ENCODE measurements at regions not wholly inside any gene's neighbourhood (a gene's known extent, or its start where the extent isn't known, plus 50 kb on each side); places are given as distances from the start of the nearest gene placed in this dataset.

DNA sequence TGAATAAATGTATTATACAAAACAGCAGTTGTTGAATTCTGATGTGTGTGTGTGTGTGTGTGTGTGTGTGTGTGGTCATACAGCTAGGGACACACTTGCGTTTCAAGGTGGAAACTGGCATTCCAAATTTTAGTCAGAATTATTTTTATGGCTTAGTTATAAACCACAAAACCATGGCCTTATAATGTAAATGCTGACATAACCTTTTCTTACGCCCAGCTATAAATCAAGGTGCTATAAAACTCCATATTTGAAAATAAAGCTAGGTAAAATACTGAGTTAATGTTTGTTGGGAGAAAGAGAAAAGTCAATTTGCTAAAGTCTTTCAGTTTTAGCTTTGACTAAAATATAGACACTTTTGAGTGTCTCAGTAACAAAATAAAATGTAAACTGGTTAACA lies 345.1 kb upstream of the NR3C2 start:
- H4K20me1 ChIP-seq (ENCODE audit: low read depth, low read length) = no peaks in the 10 kb centered on the region
- H3K4me3 ChIP-seq (ENCODE audit: insufficient read depth, low read length, poor library complexity, severe bottlenecking) = no peak overlapping the region
- no peaks in the 10 kb centered on the region for H3K36me3 ChIP-seq (ENCODE audit: low read length)
- H3K27ac ChIP-seq (ENCODE audit: low read depth, low read length) = no peak overlapping the region
- TF ChIP-seq EZH2phosphoT487 (conservative IDR thresholded peaks at IDR 0.05; ENCODE audit: low read length) = no peak
- TF ChIP-seq, protein P1, sequence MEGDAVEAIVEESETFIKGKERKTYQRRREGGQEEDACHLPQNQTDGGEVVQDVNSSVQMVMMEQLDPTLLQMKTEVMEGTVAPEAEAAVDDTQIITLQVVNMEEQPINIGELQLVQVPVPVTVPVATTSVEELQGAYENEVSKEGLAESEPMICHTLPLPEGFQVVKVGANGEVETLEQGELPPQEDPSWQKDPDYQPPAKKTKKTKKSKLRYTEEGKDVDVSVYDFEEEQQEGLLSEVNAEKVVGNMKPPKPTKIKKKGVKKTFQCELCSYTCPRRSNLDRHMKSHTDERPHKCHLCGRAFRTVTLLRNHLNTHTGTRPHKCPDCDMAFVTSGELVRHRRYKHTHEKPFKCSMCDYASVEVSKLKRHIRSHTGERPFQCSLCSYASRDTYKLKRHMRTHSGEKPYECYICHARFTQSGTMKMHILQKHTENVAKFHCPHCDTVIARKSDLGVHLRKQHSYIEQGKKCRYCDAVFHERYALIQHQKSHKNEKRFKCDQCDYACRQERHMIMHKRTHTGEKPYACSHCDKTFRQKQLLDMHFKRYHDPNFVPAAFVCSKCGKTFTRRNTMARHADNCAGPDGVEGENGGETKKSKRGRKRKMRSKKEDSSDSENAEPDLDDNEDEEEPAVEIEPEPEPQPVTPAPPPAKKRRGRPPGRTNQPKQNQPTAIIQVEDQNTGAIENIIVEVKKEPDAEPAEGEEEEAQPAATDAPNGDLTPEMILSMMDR (IDR thresholded peaks at IDR 0.05; ENCODE audit: insufficient read depth, low read length, poor library complexity, severe bottlenecking) = no peak
- H3K9ac ChIP-seq (ENCODE audit: low read length) = no peak overlapping the region
- no peaks in the 10 kb centered on the region for H3K9me2 ChIP-seq (replicated peaks; ENCODE audit: insufficient read depth, low read length)
- no peaks in the 10 kb centered on the region for H3F3A ChIP-seq (ENCODE audit: insufficient read depth)
- no peaks in the 10 kb centered on the region for H3K79me2 ChIP-seq (ENCODE audit: insufficient read depth, low read length)
- H2AFZ ChIP-seq (ENCODE audit: low read depth, low read length, severe bottlenecking) = no peak overlapping the region
- no peaks in the 10 kb centered on the region for H3K9me3 ChIP-seq (ENCODE audit: insufficient read depth, low read length)
- no peak overlapping the region for H3K4me2 ChIP-seq (ENCODE audit: low read depth, low read length, poor library complexity, severe bottlenecking)
- H3K27me3 ChIP-seq (ENCODE audit: low read length) = no peaks in the 10 kb centered on the region

DNA sequence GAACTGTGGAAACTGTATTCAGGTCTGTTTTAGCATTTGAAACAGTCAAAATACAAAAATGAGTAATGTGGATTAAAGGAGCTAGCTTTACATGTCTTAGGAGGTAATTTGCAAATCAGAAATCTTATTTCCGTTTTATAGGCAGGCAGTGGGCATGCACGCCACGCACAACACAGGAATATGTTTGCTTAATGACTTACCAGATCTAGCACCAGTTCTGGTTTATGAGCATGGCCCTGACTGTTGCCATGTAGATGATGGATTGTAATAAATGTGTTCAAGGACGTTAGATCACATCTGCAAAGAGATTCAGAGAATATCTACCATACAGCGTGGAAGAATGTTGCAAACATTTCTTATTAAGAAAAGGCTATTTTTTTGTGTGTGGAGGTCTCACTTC lies 344.5 kb upstream of the NR3C2 start:
- no peak for TF ChIP-seq EZH2phosphoT487 (conservative IDR thresholded peaks at IDR 0.05; ENCODE audit: low read length)
- Histone ChIP-seq H4K20me1 (ENCODE audit: low read depth, low read length) (no peaks in the 10 kb centered on the region), H3K9ac (ENCODE audit: low read length) (no peak overlapping the region), H3K36me3 (ENCODE audit: low read length) (no peaks in the 10 kb centered on the region), H3K79me2 (ENCODE audit: insufficient read depth, low read length) (no peaks in the 10 kb centered on the region), H3K27me3 (ENCODE audit: low read length) (no peaks in the 10 kb centered on the region), H3K9me3 (ENCODE audit: insufficient read depth, low read length) (no peaks in the 10 kb centered on the region), H3K27ac (ENCODE audit: low read depth, low read length) (no peak overlapping the region), H3F3A (ENCODE audit: insufficient read depth) (no peaks in the 10 kb centered on the region), H2AFZ (ENCODE audit: low read depth, low read length, severe bottlenecking) (no peak overlapping the region), H3K4me3 (ENCODE audit: insufficient read depth, low read length, poor library complexity, severe bottlenecking) (no peak overlapping the region), H3K9me2 (replicated peaks; ENCODE audit: insufficient read depth, low read length) (no peaks in the 10 kb centered on the region), H3K4me2 (ENCODE audit: low read depth, low read length, poor library complexity, severe bottlenecking) (no peak overlapping the region)

DNA sequence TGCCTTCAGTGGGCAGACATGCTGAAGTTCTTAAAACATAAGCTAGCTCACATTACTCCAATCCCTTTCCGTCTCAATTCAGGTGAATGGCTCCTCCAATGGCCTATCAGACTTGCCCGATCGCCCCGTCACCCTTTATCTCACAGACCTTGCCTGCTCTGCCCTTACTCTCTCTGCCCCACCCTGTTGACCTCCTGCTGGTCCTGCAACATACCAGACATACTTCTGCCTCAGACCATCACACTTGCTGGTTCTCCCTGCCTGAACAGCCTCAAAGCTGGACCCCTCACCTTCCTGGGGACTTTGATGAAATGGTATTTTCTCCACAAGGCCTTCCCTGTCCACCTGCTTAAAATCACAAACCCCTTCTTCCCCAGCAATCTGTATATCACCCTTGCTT lies 340.1 kb upstream of the NR3C2 start:
- Histone ChIP-seq H2AFZ (ENCODE audit: low read depth, low read length, severe bottlenecking) (no peak overlapping the region), H3K9me2 (replicated peaks; ENCODE audit: insufficient read depth, low read length) (no peaks in the 10 kb centered on the region)
- TF ChIP-seq, protein P1 (IDR thresholded peaks at IDR 0.05; ENCODE audit: insufficient read depth, low read length, poor library complexity, severe bottlenecking) = no peak
- no peak for TF ChIP-seq EZH2phosphoT487 (conservative IDR thresholded peaks at IDR 0.05; ENCODE audit: low read length)

DNA sequence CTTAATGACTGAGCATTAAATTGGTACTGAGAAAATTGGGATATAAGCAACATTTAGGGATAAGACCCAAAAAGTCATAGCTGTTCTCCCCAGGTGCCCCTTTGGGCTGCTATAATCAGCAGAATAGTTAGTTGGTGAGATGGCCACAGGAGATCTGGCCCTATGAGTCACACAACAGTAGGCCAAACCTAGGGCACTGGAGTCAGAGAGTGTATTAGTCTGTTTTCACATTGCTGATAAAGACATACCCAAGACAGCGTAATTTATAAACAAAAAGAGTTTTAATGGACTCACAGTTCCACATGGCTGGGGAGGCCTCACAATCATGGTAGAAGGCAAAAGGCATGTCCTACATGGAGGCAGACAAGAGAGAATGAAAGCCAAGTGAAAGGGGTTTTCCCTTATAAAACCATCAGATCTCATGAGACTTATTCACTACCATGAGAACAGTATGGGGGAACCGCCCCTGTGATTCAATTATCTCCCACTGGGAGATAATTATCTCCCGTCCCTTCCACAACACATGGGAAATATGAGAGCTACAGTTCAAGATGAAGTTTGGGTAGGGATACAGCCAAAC lies 338.3 kb upstream of the NR3C2 start:
- no peak overlapping the region for H3K9ac ChIP-seq (ENCODE audit: low read length)
- no peaks in the 10 kb centered on the region for H3F3A ChIP-seq (ENCODE audit: insufficient read depth)
- no peak overlapping the region for H3K4me2 ChIP-seq (ENCODE audit: low read depth, low read length, poor library complexity, severe bottlenecking)
- no peak for TF ChIP-seq EZH2phosphoT487 (conservative IDR thresholded peaks at IDR 0.05; ENCODE audit: low read length)
- H4K20me1 ChIP-seq (ENCODE audit: low read depth, low read length) = no peaks in the 10 kb centered on the region
- H3K36me3 ChIP-seq (ENCODE audit: low read length) = no peaks in the 10 kb centered on the region
- H3K27ac ChIP-seq (ENCODE audit: low read depth, low read length) = no peak overlapping the region
- H3K9me2 ChIP-seq (replicated peaks; ENCODE audit: insufficient read depth, low read length) = no peaks in the 10 kb centered on the region
- H2AFZ ChIP-seq (ENCODE audit: low read depth, low read length, severe bottlenecking) = no peak overlapping the region
- no peaks in the 10 kb centered on the region for H3K27me3 ChIP-seq (ENCODE audit: low read length)
- no peak overlapping the region for H3K4me3 ChIP-seq (ENCODE audit: insufficient read depth, low read length, poor library complexity, severe bottlenecking)
- H3K79me2 ChIP-seq (ENCODE audit: insufficient read depth, low read length) = no peaks in the 10 kb centered on the region
- H3K9me3 ChIP-seq (ENCODE audit: insufficient read depth, low read length) = no peaks in the 10 kb centered on the region

More for the DNA sequence above, 340.1 kb upstream of the NR3C2 start:
- Histone ChIP-seq H3K4me3 (ENCODE audit: insufficient read depth, low read length, poor library complexity, severe bottlenecking) (no peak overlapping the region), H3K27ac (ENCODE audit: low read depth, low read length) (no peak overlapping the region), H3K9me3 (ENCODE audit: insufficient read depth, low read length) (no peaks in the 10 kb centered on the region), H3K79me2 (ENCODE audit: insufficient read depth, low read length) (no peaks in the 10 kb centered on the region), H3K27me3 (ENCODE audit: low read length) (no peaks in the 10 kb centered on the region), H3F3A (ENCODE audit: insufficient read depth) (no peaks in the 10 kb centered on the region), H4K20me1 (ENCODE audit: low read depth, low read length) (no peaks in the 10 kb centered on the region), H3K9ac (ENCODE audit: low read length) (no peak overlapping the region), H3K4me2 (ENCODE audit: low read depth, low read length, poor library complexity, severe bottlenecking) (no peak overlapping the region), H3K36me3 (ENCODE audit: low read length) (no peaks in the 10 kb centered on the region)
